ENCODE measurements at regions not wholly inside any gene's neighbourhood (a gene's known extent, or its start where the extent isn't known, plus 50 kb on each side); places are given as distances from the start of the nearest gene placed in this dataset.

GRCh38 chr11:114847306-114847975 is 169.1 kb downstream of the NXPE2 start:
- TF ChIP-seq CTCF (IDR thresholded peaks at IDR 0.05) (no peak), POLR2A (IDR thresholded peaks at IDR 0.05) (no peak)

Data from Peyer's patch (tissue), 4 donors.